Smooth muscle cell (in vitro differentiated cells): ENCODE measurements at regions not wholly inside any gene's neighbourhood (a gene's known extent, or its start where the extent isn't known, plus 50 kb on each side); places are given as distances from the start of the nearest gene placed in this dataset.

ENCODE experiments used
- DNase-seq: peaks from one replicate; lab custom pipeline; 2025; ENCODE audit not compliant: unreplicated experiment; lab: John Stamatoyannopoulos, UW
- H2AFZ ChIP-seq: fragments of 200-600 bp; sonication (generic); 2 replicates; pipeline ENCODE4 v1.6.0; 2016; ENCODE audit warnings: antibody characterized with exemption, low read depth, mild to moderate bottlenecking
- H3F3A ChIP-seq: fragments of 200-600 bp; sonication (generic); 2 replicates; pipeline ENCODE4 v1.6.0; 2017; ENCODE audit warnings: antibody characterized with exemption, low read depth
- H3K27ac ChIP-seq: fragments of 200-600 bp; sonication (generic); 2 replicates; pipeline ENCODE4 v1.5.1; 2016; ENCODE audit warnings: low read depth, mild to moderate bottlenecking
- H3K27me3 ChIP-seq: fragments of 200-600 bp; sonication (generic); 2 replicates; pipeline ENCODE4 v1.6.1; 2016; ENCODE audit warnings: low read depth, mild to moderate bottlenecking
- H3K36me3 ChIP-seq: fragments of 200-600 bp; sonication (generic); 2 replicates; pipeline ENCODE4 v1.5.1; 2016; ENCODE audit warnings: low read depth
- H3K4me1 ChIP-seq: fragments of 200-600 bp; sonication (generic); 2 replicates; pipeline ENCODE4 v1.5.1; 2016; ENCODE audit warnings: low read depth
- H3K4me2 ChIP-seq: fragments of 200-600 bp; sonication (generic); 2 replicates; pipeline ENCODE4 v1.6.0; 2016; ENCODE audit warnings: mild to moderate bottlenecking
- H3K4me3 ChIP-seq: fragments of 200-600 bp; sonication (generic); 2 replicates; pipeline ENCODE4 v1.5.1; 2016; ENCODE audit warnings: mild to moderate bottlenecking
- H3K79me2 ChIP-seq: fragments of 200-600 bp; sonication (generic); 2 replicates; pipeline ENCODE4 v1.6.0; 2016; ENCODE audit warnings: low read depth, mild to moderate bottlenecking
- H3K9ac ChIP-seq: fragments of 200-600 bp; sonication (generic); 2 replicates; pipeline ENCODE4 v1.6.0; 2016; ENCODE audit warnings: low read depth
- H3K9me3 ChIP-seq: fragments of 200-600 bp; sonication (generic); replicated peaks from 2 replicates; pipeline ENCODE4 v1.5.1; 2016; ENCODE audit warnings: low read depth
- H4K20me1 ChIP-seq: fragments of 200-600 bp; sonication (generic); 2 replicates; pipeline ENCODE4 v1.6.0; 2016; ENCODE audit warnings: low read depth
- CTCF ChIP-seq: fragments of 200-600 bp; sonication (generic); IDR thresholded peaks from 2 replicates; pipeline ENCODE4 v1.5.1; 2017; ENCODE audit warnings: borderline replicate concordance, mild to moderate bottlenecking, antibody characterized with exemption; ENCODE audit not compliant: insufficient read depth, poor library complexity, severe bottlenecking
- WGBS: methylation state at CpG from one replicate; pipeline ENCODE4 v1.1.7; 2016; ENCODE audit warnings: low lambda C conversion rate; 5-methylcytosine and 5-hydroxymethylcytosine counted together

GRCh38 chr7:135846339-135846738 lies 97.7 kb upstream of the FAM180A start:
- H3K9me3 ChIP-seq, result no peaks in the 10 kb centered on the region
- H4K20me1 ChIP-seq, result no peaks in the 10 kb centered on the region
- no peak overlapping the region for H3K27ac ChIP-seq
- 96% methylated on average over 5 of the region's 5 CpGs for WGBS
- H3K4me1 ChIP-seq, result no peaks in the 10 kb centered on the region
- H3K36me3 ChIP-seq, result no peaks in the 10 kb centered on the region
- no peaks in the 10 kb centered on the region for H3K27me3 ChIP-seq
- no peak overlapping the region for H2AFZ ChIP-seq
- H3K4me3 ChIP-seq, result no peak overlapping the region
- H3K79me2 ChIP-seq, result no peaks in the 10 kb centered on the region
- H3K9ac ChIP-seq, result no peak overlapping the region
- DNase-seq, result no peak
- no peak overlapping the region for H3K4me2 ChIP-seq
- TF ChIP-seq CTCF, result no peak
- no peaks in the 10 kb centered on the region for H3F3A ChIP-seq

- Histone ChIP-seq H3F3A (no peaks in the 10 kb centered on the region), H3K36me3 (no peaks in the 10 kb centered on the region), H3K9ac (no peak overlapping the region), H3K27ac (no peak overlapping the region), H3K9me3 (no peaks in the 10 kb centered on the region), H3K4me3 (no peak overlapping the region), H3K79me2 (no peaks in the 10 kb centered on the region), H2AFZ (no peak overlapping the region), H3K27me3 (no peaks in the 10 kb centered on the region), H4K20me1 (no peaks in the 10 kb centered on the region), H3K4me1 (no peaks in the 10 kb centered on the region), H3K4me2 (no peak overlapping the region)
- no peak for DNase-seq
- WGBS, result 88% methylated on average over 3 of the region's 3 CpGs
- TF ChIP-seq CTCF, result no peak
These were observed 96.9 kb upstream of the FAM180A start for GRCh38 chr7:135845415-135846075.

- no peaks in the 10 kb centered on the region for H3K4me1 ChIP-seq
- no peaks in the 10 kb centered on the region for H3K79me2 ChIP-seq
- no peak for TF ChIP-seq CTCF
- no peak overlapping the region for H2AFZ ChIP-seq
- DNase-seq, result no peak
- no peak overlapping the region for H3K27ac ChIP-seq
- no peak overlapping the region for H3K4me2 ChIP-seq
- no peak overlapping the region for H3K4me3 ChIP-seq
- H3K9me3 ChIP-seq, result no peaks in the 10 kb centered on the region
- H3K36me3 ChIP-seq, result no peaks in the 10 kb centered on the region
- H3K9ac ChIP-seq, result no peak overlapping the region
- no peaks in the 10 kb centered on the region for H3K27me3 ChIP-seq
- H4K20me1 ChIP-seq, result no peaks in the 10 kb centered on the region
- WGBS, result 97% methylated on average over 5 of the region's 5 CpGs
- no peaks in the 10 kb centered on the region for H3F3A ChIP-seq
These were observed 96.3 kb upstream of the FAM180A start for GRCh38 chr7:135844903-135845302.

- 91% methylated on average over 4 of the region's 4 CpGs for WGBS
- Histone ChIP-seq H3F3A (no peaks in the 10 kb centered on the region), H3K9ac (no peak overlapping the region), H3K4me1 (no peaks in the 10 kb centered on the region), H3K9me3 (no peaks in the 10 kb centered on the region), H3K4me3 (no peak overlapping the region), H3K36me3 (no peaks in the 10 kb centered on the region), H3K27ac (no peak overlapping the region), H3K27me3 (no peaks in the 10 kb centered on the region), H3K4me2 (no peak overlapping the region), H3K79me2 (no peaks in the 10 kb centered on the region), H4K20me1 (no peaks in the 10 kb centered on the region), H2AFZ (no peak overlapping the region)
- TF ChIP-seq CTCF, result no peak
- no peak for DNase-seq
These were observed 94.6 kb upstream of the FAM180A start for GRCh38 chr7:135843214-135843613.
